GM21825 (cell line): ENCODE measurements at regions not wholly inside any gene's neighbourhood (a gene's known extent, or its start where the extent isn't known, plus 50 kb on each side); places are given as distances from the start of the nearest gene placed in this dataset.

ENCODE experiments used
- ATAC-seq: cut with Tn5 transposase; IDR thresholded peaks from one replicate; pipeline ENCODE4 v1.9.1; 2021; ENCODE audit warnings: mild to moderate bottlenecking, moderate library complexity; ENCODE audit not compliant: unreplicated experiment

- ATAC-seq: no peak
These were observed 320.1 kb downstream of the OSTF1 start for GRCh38 chr9:75408391-75408790.

GRCh38 chr9:75410405-75410804, 322.1 kb downstream of the OSTF1 start:
- no peak for ATAC-seq

GRCh38 chr9:75414371-75415160, 326.3 kb downstream of the OSTF1 start:
- no peak for ATAC-seq

- ATAC-seq: no peak
These were observed 329.2 kb downstream of the OSTF1 start for GRCh38 chr9:75417471-75417870.

GRCh38 chr9:75418518-75418917, 330.2 kb downstream of the OSTF1 start:
- ATAC-seq: no peak

GRCh38 chr9:75422944-75423522, 334.7 kb downstream of the OSTF1 start:
- ATAC-seq: no peak

GRCh38 chr9:75429531-75430475, 341.5 kb downstream of the OSTF1 start:
- no peak for ATAC-seq

GRCh38 chr9:75431375-75431774, 343.1 kb downstream of the OSTF1 start:
- ATAC-seq: no peak

- ATAC-seq: no peak
These were observed 344.1 kb downstream of the OSTF1 start for GRCh38 chr9:75432386-75432785.

- no peak for ATAC-seq
These were observed 344.6 kb downstream of the OSTF1 start for GRCh38 chr9:75432888-75433287.

- ATAC-seq: no peak
These were observed 350.4 kb downstream of the OSTF1 start for GRCh38 chr9:75438716-75439115.

GRCh38 chr9:75440914-75441313, 352.6 kb downstream of the OSTF1 start:
- ATAC-seq: no peak

GRCh38 chr9:75445144-75445543, 356.8 kb downstream of the OSTF1 start:
- no peak for ATAC-seq

GRCh38 chr9:75447281-75447680, 359.0 kb downstream of the OSTF1 start:
- ATAC-seq: no peak

GRCh38 chr9:75448281-75448680, 360.0 kb downstream of the OSTF1 start:
- ATAC-seq: no peak

- ATAC-seq: no peak
These were observed 360.6 kb downstream of the OSTF1 start for GRCh38 chr9:75448955-75449354.

- no peak for ATAC-seq
These were observed 362.7 kb downstream of the OSTF1 start for GRCh38 chr9:75451045-75451444.

GRCh38 chr9:75451505-75451904, 363.2 kb downstream of the OSTF1 start:
- no peak for ATAC-seq

- ATAC-seq: no peak
These were observed 364.2 kb downstream of the OSTF1 start for GRCh38 chr9:75452512-75452911.

GRCh38 chr9:75454043-75454442, 365.7 kb downstream of the OSTF1 start:
- ATAC-seq: no peak

GRCh38 chr9:75454891-75455290, 366.6 kb downstream of the OSTF1 start:
- ATAC-seq: no peak
